A673 (cell line): ENCODE measurements at regions not wholly inside any gene's neighbourhood (a gene's known extent, or its start where the extent isn't known, plus 50 kb on each side); places are given as distances from the start of the nearest gene placed in this dataset.

ENCODE experiments used
- BruUV-seq: library from RNA; stranded (reverse); fragments of 400-500 nt; replicated peaks from 2 replicates; lab custom pipeline; 2021; lab: Mats Ljungman, UMichigan
- CTCF ChIA-PET: fragments of 300-600 bp; sonication (Branson Sonifier 250); formaldehyde crosslinking; loops from one replicate; lab custom pipeline; 2022; ENCODE audit warnings: antibody characterized with exemption; lab: Charles Lee
- POLR2A ChIA-PET: fragments of 300-600 bp; sonication (Branson Sonifier 250); formaldehyde crosslinking; loops from one replicate; lab custom pipeline; 2022; ENCODE audit warnings: antibody characterized with exemption; ENCODE audit not compliant: low non-redundant PET; lab: Charles Lee
- DNase-seq: peaks from one replicate; pipeline ENCODE4 v3.0.0-alpha.2; 2015; ENCODE audit warnings: low spot score
- H3K27ac ChIP-seq: fragments of 200-600 bp; sonication (generic); 2 replicates; pipeline ENCODE4 v1.5.1; 2016; ENCODE audit warnings: mixed run types, low read depth, mild to moderate bottlenecking, mixed read lengths, antibody characterized with exemption, low read length; ENCODE audit not compliant: poor library complexity, severe bottlenecking
- H3K27me3 ChIP-seq: fragments of 200-600 bp; sonication (generic); replicated peaks from 2 replicates; pipeline ENCODE4 v1.6.1; 2017; ENCODE audit warnings: mixed run types, low read depth, mild to moderate bottlenecking, mixed read lengths, antibody characterized with exemption, low read length; ENCODE audit not compliant: insufficient read depth, poor library complexity
- H3K36me3 ChIP-seq: fragments of 200-600 bp; sonication (generic); 2 replicates; pipeline ENCODE4 v1.6.1; 2016; ENCODE audit warnings: mixed run types, mild to moderate bottlenecking, mixed read lengths, antibody characterized with exemption, low read length; ENCODE audit not compliant: insufficient read depth, poor library complexity, severe bottlenecking
- H3K4me1 ChIP-seq: fragments of 200-600 bp; sonication (generic); 2 replicates; pipeline ENCODE4 v1.6.1; 2017; ENCODE audit warnings: mixed run types, mild to moderate bottlenecking, mixed read lengths, antibody characterized with exemption, low read length; ENCODE audit not compliant: insufficient read depth, poor library complexity, severe bottlenecking
- H3K4me3 ChIP-seq: fragments of 200-600 bp; sonication (generic); 2 replicates; pipeline ENCODE4 v1.5.1; 2016; ENCODE audit warnings: low read depth, mixed run types, mild to moderate bottlenecking, mixed read lengths, low read length; ENCODE audit not compliant: poor library complexity, severe bottlenecking
- H3K9me3 ChIP-seq: fragments of 200-600 bp; sonication (generic); 2 replicates; pipeline ENCODE4 v1.6.1; 2016; ENCODE audit warnings: mixed run types, low read depth, mild to moderate bottlenecking, mixed read lengths, antibody characterized with exemption, low read length; ENCODE audit not compliant: poor library complexity, severe bottlenecking
- EZH2 ChIP-seq: fragments of 200-600 bp; sonication (generic); IDR thresholded peaks from 2 replicates; pipeline ENCODE4 v1.6.1; 2017; ENCODE audit warnings: borderline replicate concordance, low read depth, mild to moderate bottlenecking, mixed read lengths, antibody characterized with exemption, low read length; ENCODE audit not compliant: poor library complexity, severe bottlenecking
- intact Hi-C: fragments of 100-400 bp; cut with micrococcal nuclease; formaldehyde crosslinking; loops from one replicate; pipeline ENCODE4 v1.10.0; 2022; ENCODE audit not compliant: unreplicated experiment
- TF ChIP-seq, protein P1 (sequence below): fragments of 300-800, 200-600 bp; sonication (generic); conservative IDR thresholded peaks from 2 replicates; pipeline ENCODE4 v1.5.1; 2017; ENCODE audit warnings: low read depth, mild to moderate bottlenecking, antibody characterized with exemption, low read length, moderate library complexity, mixed read lengths

DNA sequence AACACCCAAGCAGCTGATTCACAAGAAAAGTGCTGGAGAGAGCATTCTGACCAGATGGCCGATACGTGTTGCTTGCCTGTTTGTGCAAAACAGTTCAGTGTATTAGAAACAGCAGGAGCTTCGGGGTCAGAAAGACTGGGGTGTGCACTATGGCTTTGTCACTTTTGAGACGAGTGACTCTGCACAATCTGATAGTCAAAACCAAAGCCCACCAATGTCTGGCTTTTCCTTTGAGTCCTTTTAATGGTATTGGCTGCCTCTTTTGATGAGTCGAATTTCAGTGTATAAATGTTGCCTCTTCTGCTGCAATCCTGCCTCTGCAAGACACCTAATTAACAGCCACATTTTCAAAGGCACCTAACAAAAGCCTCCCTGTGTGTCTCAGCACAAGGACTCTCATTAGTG lies 444.6 kb downstream of the AJAP1 start:
- TF ChIP-seq EZH2 = no peak
- TF ChIP-seq, protein P1, sequence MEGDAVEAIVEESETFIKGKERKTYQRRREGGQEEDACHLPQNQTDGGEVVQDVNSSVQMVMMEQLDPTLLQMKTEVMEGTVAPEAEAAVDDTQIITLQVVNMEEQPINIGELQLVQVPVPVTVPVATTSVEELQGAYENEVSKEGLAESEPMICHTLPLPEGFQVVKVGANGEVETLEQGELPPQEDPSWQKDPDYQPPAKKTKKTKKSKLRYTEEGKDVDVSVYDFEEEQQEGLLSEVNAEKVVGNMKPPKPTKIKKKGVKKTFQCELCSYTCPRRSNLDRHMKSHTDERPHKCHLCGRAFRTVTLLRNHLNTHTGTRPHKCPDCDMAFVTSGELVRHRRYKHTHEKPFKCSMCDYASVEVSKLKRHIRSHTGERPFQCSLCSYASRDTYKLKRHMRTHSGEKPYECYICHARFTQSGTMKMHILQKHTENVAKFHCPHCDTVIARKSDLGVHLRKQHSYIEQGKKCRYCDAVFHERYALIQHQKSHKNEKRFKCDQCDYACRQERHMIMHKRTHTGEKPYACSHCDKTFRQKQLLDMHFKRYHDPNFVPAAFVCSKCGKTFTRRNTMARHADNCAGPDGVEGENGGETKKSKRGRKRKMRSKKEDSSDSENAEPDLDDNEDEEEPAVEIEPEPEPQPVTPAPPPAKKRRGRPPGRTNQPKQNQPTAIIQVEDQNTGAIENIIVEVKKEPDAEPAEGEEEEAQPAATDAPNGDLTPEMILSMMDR = no peak
- no peak overlapping the region for H3K4me3 ChIP-seq
- H3K27ac ChIP-seq = no peak overlapping the region
- POLR2A ChIA-PET = no interaction called here
- H3K36me3 ChIP-seq = no peaks in the 10 kb centered on the region
- DNase-seq = no peak
- CTCF ChIA-PET = no interaction called here
- H3K27me3 ChIP-seq = no peaks in the 10 kb centered on the region
- H3K4me1 ChIP-seq = no peaks in the 10 kb centered on the region
- peaks cover 15% of the 10 kb centered on the region for H3K9me3 ChIP-seq
- no TSS peak for BruUV-seq
- intact Hi-C loops = no loop called here

DNA sequence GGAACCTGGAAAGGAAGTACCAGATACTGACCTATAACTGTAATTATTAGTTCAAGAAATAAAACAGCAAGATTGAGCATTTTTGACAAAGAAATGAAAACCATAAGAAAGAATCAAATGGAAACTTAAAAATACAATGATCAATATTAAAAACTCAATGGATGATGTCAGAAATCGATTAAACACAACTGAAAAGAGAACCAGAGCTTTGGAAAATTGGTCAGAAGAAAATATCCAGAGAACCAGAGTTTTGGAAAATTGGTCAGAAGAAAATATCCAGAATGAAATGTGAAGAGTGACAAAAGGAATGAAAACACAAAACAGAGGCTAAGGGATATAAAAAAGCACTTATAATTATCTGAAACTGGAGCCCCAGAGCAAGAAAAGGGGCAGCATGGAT lies 438.6 kb downstream of the AJAP1 start:
- TF ChIP-seq, protein P1 = no peak
- no peak for TF ChIP-seq EZH2
- no peak for DNase-seq
- POLR2A ChIA-PET = no interaction called here
- intact Hi-C loops = no loop called here
- BruUV-seq = no TSS peak
- CTCF ChIA-PET = no interaction called here
- H3K9me3 ChIP-seq = peaks cover 40% of the 10 kb centered on the region
- H3K4me3 ChIP-seq = no peak overlapping the region
- no peaks in the 10 kb centered on the region for H3K27me3 ChIP-seq
- H3K4me1 ChIP-seq = no peaks in the 10 kb centered on the region
- no peak overlapping the region for H3K27ac ChIP-seq
- H3K36me3 ChIP-seq = no peaks in the 10 kb centered on the region

DNA sequence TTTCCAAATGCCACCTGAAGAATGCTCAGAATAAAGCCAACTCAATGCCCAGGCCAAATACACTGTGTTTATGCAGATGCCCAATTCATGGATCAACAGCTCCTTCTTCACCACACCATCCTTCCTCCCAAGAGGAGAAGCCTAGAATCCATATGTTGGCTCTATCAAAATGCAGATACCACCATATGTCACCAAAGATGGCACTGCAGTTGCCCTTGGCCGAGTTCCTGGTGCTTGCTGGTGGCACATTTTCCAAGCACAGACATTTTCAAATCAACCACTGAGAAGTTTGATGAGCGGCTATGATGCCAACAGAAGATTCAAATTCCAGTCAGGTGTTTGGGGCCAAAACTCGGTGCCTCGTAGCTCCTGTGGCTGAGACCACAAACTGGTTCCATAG lies 430.3 kb downstream of the AJAP1 start:
- H3K4me1 ChIP-seq = no peaks in the 10 kb centered on the region
- no peak for TF ChIP-seq EZH2
- TF ChIP-seq, protein P1 = no peak
- no peak overlapping the region for H3K4me3 ChIP-seq
- ChIA-PET POLR2A (no interaction called here), CTCF (no interaction called here)
- intact Hi-C loops = no loop called here
- no peak for DNase-seq
- H3K36me3 ChIP-seq = no peaks in the 10 kb centered on the region
- BruUV-seq = no TSS peak
- H3K27me3 ChIP-seq = no peaks in the 10 kb centered on the region
- no peak overlapping the region for H3K27ac ChIP-seq
- peaks cover 9% of the 10 kb centered on the region for H3K9me3 ChIP-seq
